GM06990 (cell line): ENCODE measurements at regions not wholly inside any gene's neighbourhood (a gene's known extent, or its start where the extent isn't known, plus 50 kb on each side); places are given as distances from the start of the nearest gene placed in this dataset.

Experiments used
- DNase-seq: peaks from one replicate; pipeline ENCODE4 v3.0.0-alpha.2; 2011; ENCODE audit not compliant: insufficient read length; ENCODE audit errors: extremely low read depth
- H3K27me3 ChIP-seq: replicated peaks from 2 replicates; pipeline ENCODE4 v1.6.0; 2011; ENCODE audit warnings: low read length; ENCODE audit not compliant: control insufficient read depth, insufficient read depth
- H3K36me3 ChIP-seq: 2 replicates; pipeline ENCODE4 v1.5.1; 2011; ENCODE audit warnings: low read length; ENCODE audit not compliant: control insufficient read depth, insufficient read depth
- H3K4me3 ChIP-seq: replicated peaks from 2 replicates; pipeline ENCODE4 v1.5.1; 2011; ENCODE audit warnings: low read depth, mild to moderate bottlenecking, control low read depth, low read length
- CTCF ChIP-seq: IDR thresholded peaks from 2 replicates; pipeline ENCODE4 v1.5.1; 2011; ENCODE audit warnings: low read length, control low read depth, mild to moderate bottlenecking, inconsistent platforms; ENCODE audit not compliant: insufficient read depth, poor library complexity, severe bottlenecking

GRCh38 chr3:163548015-163548414, 1530.3 kb downstream of the SI start:
- H3K4me3 ChIP-seq: no peak overlapping the region
- no peaks in the 10 kb centered on the region for H3K36me3 ChIP-seq
- no peak for DNase-seq
- no peaks in the 10 kb centered on the region for H3K27me3 ChIP-seq
- TF ChIP-seq CTCF: no peak

- no peaks in the 10 kb centered on the region for H3K36me3 ChIP-seq
- no peak for DNase-seq
- no peak for TF ChIP-seq CTCF
Observed at GRCh38 chr3:163547014-163547685, 1531.1 kb downstream of the SI start.

GRCh38 chr3:163543662-163544061, 1534.6 kb downstream of the SI start:
- no peak for TF ChIP-seq CTCF

More at GRCh38 chr3:163547014-163547685, 1531.1 kb downstream of the SI start:
- Histone ChIP-seq H3K4me3 (no peak overlapping the region), H3K27me3 (no peaks in the 10 kb centered on the region)

GRCh38 chr3:163541629-163542028, 1536.7 kb downstream of the SI start:
- no peak overlapping the region for H3K4me3 ChIP-seq
- no peak for DNase-seq
- no peaks in the 10 kb centered on the region for H3K36me3 ChIP-seq
- H3K27me3 ChIP-seq: no peaks in the 10 kb centered on the region
- no peak for TF ChIP-seq CTCF

More at GRCh38 chr3:163543662-163544061, 1534.6 kb downstream of the SI start:
- DNase-seq: no peak
- Histone ChIP-seq H3K4me3 (no peak overlapping the region), H3K36me3 (no peaks in the 10 kb centered on the region), H3K27me3 (no peaks in the 10 kb centered on the region)

- no peaks in the 10 kb centered on the region for H3K36me3 ChIP-seq
- H3K27me3 ChIP-seq: no peaks in the 10 kb centered on the region
- TF ChIP-seq CTCF: no peak
Observed at GRCh38 chr3:163538387-163538786, 1539.9 kb downstream of the SI start.

GRCh38 chr3:163533381-163533780, 1544.9 kb downstream of the SI start:
- Histone ChIP-seq H3K4me3 (no peak overlapping the region), H3K27me3 (no peaks in the 10 kb centered on the region), H3K36me3 (no peaks in the 10 kb centered on the region)
- DNase-seq: no peak
- no peak for TF ChIP-seq CTCF

More at GRCh38 chr3:163538387-163538786, 1539.9 kb downstream of the SI start:
- H3K4me3 ChIP-seq: no peak overlapping the region
- DNase-seq: no peak
